A549 (cell line): ENCODE measurements at regions not wholly inside any gene's neighbourhood (a gene's known extent, or its start where the extent isn't known, plus 50 kb on each side); places are given as distances from the start of the nearest gene placed in this dataset.

Source experiments
- ATAC-seq, 2 experiments: fragments of 200-7000 bp in 1 of 2; fragments of >200 bp in 1 of 2; cut with Nextera tagmentation in 1 of 2; cut with Tn5 transposase in 1 of 2; 3 replicates each; pipeline versions ENCODE4 v1.8.0 to v1.9.1; 2018 to 2020; ENCODE audit warnings: mild to moderate bottlenecking in 1 of 2, moderate library complexity in 1 of 2
- CTCF ChIA-PET: fragments of 300-600 bp; sonication (Branson Sonifier 250); formaldehyde crosslinking; extraction: SDS; loops from one replicate; lab custom pipeline; 2021; ENCODE audit warnings: antibody characterized with exemption, inconsistent platforms; lab: Yijun Ruan, JAX
- POLR2A ChIA-PET: fragments of 350-600 bp; formaldehyde crosslinking; extraction: SDS; loops from one replicate; lab custom pipeline; 2021; ENCODE audit warnings: antibody characterized with exemption, inconsistent platforms; lab: Yijun Ruan, JAX
- DNase-seq, 2 experiments: peaks; one replicate each; pipeline versions ENCODE4 v3.0.0 to v3.0.0-alpha.2; 2011 to 2016; ENCODE audit warnings: low read depth in 1 of 2, low spot score in 1 of 2
- FAIRE-seq: peaks from 2 replicates; lab custom pipeline; 2011; peaks lifted over from hg19 to GRCh38; lab: Jason Lieb, UNC
- H3K27ac ChIP-seq, 2 experiments: fragments of >200 bp; sonication (Bioruptor Twin); formaldehyde crosslinking; 3 replicates each; pipeline ENCODE4 v1.5.1; 2016 to 2017
- H3K4me1 ChIP-seq: fragments of >200 bp; sonication (Bioruptor Twin); formaldehyde crosslinking; 3 replicates; pipeline ENCODE4 v1.6.1; 2016
- H3K4me2 ChIP-seq: fragments of >200 bp; sonication (Bioruptor Twin); formaldehyde crosslinking; 3 replicates; pipeline ENCODE4 v1.6.1; 2016
- H3K4me3 ChIP-seq: fragments of >200 bp; sonication (Bioruptor Twin); formaldehyde crosslinking; 3 replicates; pipeline ENCODE4 v1.5.1; 2016
- H3K9me3 ChIP-seq: fragments of >200 bp; sonication (Bioruptor Twin); formaldehyde crosslinking; 3 replicates; pipeline ENCODE4 v1.6.1; 2016
- EHMT2 ChIP-seq: fragments of 200-600 bp; sonication (generic); IDR thresholded peaks from 2 replicates; pipeline ENCODE4 v1.6.1; 2016; ENCODE audit warnings: antibody characterized with exemption, low read depth, mild to moderate bottlenecking, moderate library complexity
- EP300 ChIP-seq, 2 experiments: fragments of >200 bp; sonication (Bioruptor Twin); formaldehyde crosslinking; IDR thresholded peaks; 2 replicates in 1 of 2; 3 replicates in 1 of 2; pipeline ENCODE4 v1.6.1; 2016 to 2017
- FOSB ChIP-seq: fragments of 250-450 bp; sonication (Bioruptor Pico); IDR thresholded peaks from 2 replicates; pipeline ENCODE4 v1.5.0; 2020; ENCODE audit warnings: mild to moderate bottlenecking, moderate library complexity
- FOSL2 ChIP-seq, 2 experiments: fragments of 450-650 bp in 1 of 2; fragments of >200 bp in 1 of 2; sonication (Bioruptor Twin) in 1 of 2; formaldehyde crosslinking; IDR thresholded peaks; 2 replicates each; pipeline versions ENCODE4 v1.5.0 to v1.6.1; 2016 to 2020; ENCODE audit warnings: mild to moderate bottlenecking in 1 of 2, moderate library complexity in 1 of 2
- HEYL ChIP-seq: fragments of 250-450 bp; sonication (Bioruptor Pico); IDR thresholded peaks from 2 replicates; pipeline ENCODE4 v1.8.0; 2021; ENCODE audit warnings: mild to moderate bottlenecking, moderate library complexity
- JUN ChIP-seq, 2 experiments: fragments of >200 bp; sonication (Bioruptor Twin); formaldehyde crosslinking; IDR thresholded peaks; 2 replicates in 1 of 2; 3 replicates in 1 of 2; pipeline ENCODE4 v1.6.1; 2016 to 2017
- MAFK ChIP-seq: fragments of 450-650 bp; IDR thresholded peaks from 2 replicates; pipeline ENCODE4 v1.6.1; 2014; ENCODE audit not compliant: partially characterized antibody
- MAZ ChIP-seq: fragments of 150-350 bp; IDR thresholded peaks from 2 replicates; pipeline ENCODE4 v1.6.1; 2014; ENCODE audit warnings: antibody characterized with exemption, low read depth, low read length, borderline replicate concordance
- MYC ChIP-seq: IDR thresholded peaks from 2 replicates; pipeline ENCODE4 v1.6.1; 2012; ENCODE audit warnings: mild to moderate bottlenecking, inconsistent platforms, low read length, improper control_type of control experiment, borderline replicate concordance
- NFE2L2 ChIP-seq: fragments of 150-350 bp; conservative IDR thresholded peaks from 2 replicates; pipeline ENCODE4 v1.6.1; 2014; ENCODE audit warnings: low read length
- NPAS2 ChIP-seq: fragments of 250-450 bp; sonication (Bioruptor Pico); IDR thresholded peaks from 2 replicates; pipeline ENCODE4 v1.8.0; 2022; ENCODE audit warnings: mild to moderate bottlenecking, moderate library complexity, borderline replicate concordance
- PHF8 ChIP-seq: fragments of 200-600 bp; sonication (generic); IDR thresholded peaks from 2 replicates; pipeline ENCODE4 v1.6.1; 2016; ENCODE audit warnings: low read depth, mild to moderate bottlenecking, antibody characterized with exemption, moderate library complexity, borderline replicate concordance
- POLR2AphosphoS2 ChIP-seq: conservative IDR thresholded peaks from 2 replicates; pipeline ENCODE4 v1.6.1; 2012; ENCODE audit warnings: low read length, improper control_type of control experiment, inconsistent platforms
- RAD21 ChIP-seq, 2 experiments: fragments of >200 bp in 1 of 2; sonication (Bioruptor Twin) in 1 of 2; formaldehyde crosslinking in 1 of 2; IDR thresholded peaks in 1 of 2; conservative IDR thresholded peaks in 1 of 2; 2 replicates in 1 of 2; 3 replicates in 1 of 2; pipeline ENCODE4 v1.6.1; 2012 to 2018; ENCODE audit warnings: inconsistent platforms in 1 of 2
- RFX5 ChIP-seq: fragments of 450-650 bp; IDR thresholded peaks from 2 replicates; pipeline ENCODE4 v1.7.1; 2014; ENCODE audit warnings: antibody characterized with exemption, mild to moderate bottlenecking, moderate library complexity
- RNF2 ChIP-seq: fragments of 200-600 bp; sonication (generic); IDR thresholded peaks from 2 replicates; pipeline ENCODE4 v1.6.1; 2016; ENCODE audit warnings: low read depth, mild to moderate bottlenecking, antibody characterized with exemption, moderate library complexity, borderline replicate concordance
- SREBF2 ChIP-seq: fragments of 450-650 bp; IDR thresholded peaks from 2 replicates; pipeline ENCODE4 v1.6.1; 2014; ENCODE audit warnings: mild to moderate bottlenecking, moderate library complexity
- WGBS: methylation state at CpG from one replicate; pipeline ENCODE4 v1.1.6; 2017; ENCODE audit errors: missing lambda C conversion rate; 5-methylcytosine and 5-hydroxymethylcytosine counted together
- TF ChIP-seq, protein P1 (sequence below): fragments of >200 bp; sonication (Bioruptor Twin); formaldehyde crosslinking; IDR thresholded peaks from 3 replicates; pipeline ENCODE4 v1.6.1; 2016
- TF ChIP-seq, protein P2 (sequence below): IDR thresholded peaks from 2 replicates; pipeline ENCODE4 v1.6.1; 2012; ENCODE audit warnings: low read depth, borderline replicate concordance

DNA sequence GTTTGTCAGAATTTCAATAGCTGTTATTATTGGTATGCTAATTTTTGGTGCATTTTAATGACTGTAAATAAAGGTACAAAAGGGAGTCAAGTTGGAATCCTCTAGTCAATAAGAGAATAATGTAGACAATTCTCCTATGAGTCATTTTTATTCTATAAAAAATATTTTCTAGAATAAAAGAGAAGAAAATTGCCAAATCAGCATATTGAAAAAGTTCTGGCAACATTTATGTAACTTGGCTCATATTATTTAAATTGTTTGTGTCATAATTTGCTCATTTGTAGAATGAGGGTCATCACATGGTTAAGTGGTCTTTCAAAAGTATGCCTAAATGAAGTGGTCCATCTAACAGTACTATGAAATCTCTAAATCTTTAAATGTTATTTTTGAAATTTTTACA, 1719.8 kb upstream of the WWC1 start:
- DNase-seq (no peak), FAIRE-seq (no peak), ATAC-seq (no peak)
- H3K4me2 ChIP-seq = no peak overlapping the region
- H3K9me3 ChIP-seq = no peaks in the 10 kb centered on the region
- H3K4me1 ChIP-seq = no peaks in the 10 kb centered on the region
- no peak overlapping the region for H3K27ac ChIP-seq
- ChIA-PET POLR2A (no interaction called here), CTCF (interaction anchor here (0.8 kb wide), 1 partner anchor 9 kb away, joined by 3 read pairs; no protein-coding TSS in a partner anchor)
- no peak for TF ChIP-seq RFX5
- peak; percentile 73 for TF ChIP-seq MAFK
- no peak for TF ChIP-seq EHMT2
- H3K4me3 ChIP-seq = no peak overlapping the region

DNA sequence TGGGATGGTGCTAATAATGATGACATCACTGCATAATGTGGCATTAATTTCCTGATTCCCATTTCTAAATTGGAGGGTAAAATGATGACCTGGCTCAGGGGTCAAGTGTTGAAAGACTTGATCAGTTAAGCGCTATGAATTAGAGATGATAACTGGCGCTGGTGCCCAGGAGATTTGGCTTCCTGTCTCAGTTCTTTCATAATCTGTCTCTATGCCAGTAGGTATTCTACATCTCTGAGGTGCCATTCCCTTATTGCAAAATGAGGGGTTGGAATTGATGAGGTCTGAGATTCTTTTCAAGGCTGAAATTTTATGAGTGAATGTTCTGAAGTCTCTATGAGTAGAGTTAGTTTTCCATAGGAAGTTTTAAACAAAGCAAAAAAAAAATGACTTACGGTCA, 1715.1 kb upstream of the WWC1 start:
- DNase-seq = no peak
- no peak for TF ChIP-seq NPAS2 (CRISPR knock-in tag)
- ATAC-seq = no peak
- ChIA-PET POLR2A (no interaction called here), CTCF (no interaction called here)
- FAIRE-seq = no peak
- Histone ChIP-seq H3K9me3 (no peaks in the 10 kb centered on the region), H3K27ac (no peak overlapping the region), H3K4me2 (no peak overlapping the region), H3K4me1 (no peaks in the 10 kb centered on the region), H3K4me3 (no peak overlapping the region)
- 12% methylated on average over 3 of the region's 3 CpGs for WGBS

DNA sequence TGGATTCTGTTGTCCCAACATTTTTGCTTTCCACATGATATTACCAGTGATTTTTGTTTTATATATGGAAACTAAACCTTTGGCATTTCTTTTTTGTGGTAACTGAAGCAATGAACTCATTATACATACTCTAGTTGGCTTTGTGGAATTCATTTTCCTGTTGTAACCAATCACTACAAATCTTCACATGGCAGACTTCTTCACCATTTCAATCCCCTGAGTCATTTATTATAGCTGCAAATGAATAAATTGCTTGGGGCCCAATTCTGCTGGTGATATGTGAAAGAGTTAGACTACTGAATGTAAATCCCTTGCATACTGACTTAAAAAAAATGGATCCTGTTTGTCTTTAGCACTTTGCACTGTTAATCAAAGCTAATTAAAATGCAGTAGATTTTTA, 1709.6 kb upstream of the WWC1 start:
- Histone ChIP-seq H3K27ac (no peak overlapping the region), H3K4me2 (no peak overlapping the region), H3K9me3 (no peaks in the 10 kb centered on the region), H3K4me3 (no peak overlapping the region), H3K4me1 (no peaks in the 10 kb centered on the region)
- no peak for DNase-seq
- ATAC-seq = no peak
- POLR2A ChIA-PET = no interaction called here
- FAIRE-seq = no peak
- TF ChIP-seq HEYL (CRISPR knock-in tag) = no peak
- TF ChIP-seq, all 56 proteins: peak for 0
- CTCF ChIA-PET = no interaction called here

DNA sequence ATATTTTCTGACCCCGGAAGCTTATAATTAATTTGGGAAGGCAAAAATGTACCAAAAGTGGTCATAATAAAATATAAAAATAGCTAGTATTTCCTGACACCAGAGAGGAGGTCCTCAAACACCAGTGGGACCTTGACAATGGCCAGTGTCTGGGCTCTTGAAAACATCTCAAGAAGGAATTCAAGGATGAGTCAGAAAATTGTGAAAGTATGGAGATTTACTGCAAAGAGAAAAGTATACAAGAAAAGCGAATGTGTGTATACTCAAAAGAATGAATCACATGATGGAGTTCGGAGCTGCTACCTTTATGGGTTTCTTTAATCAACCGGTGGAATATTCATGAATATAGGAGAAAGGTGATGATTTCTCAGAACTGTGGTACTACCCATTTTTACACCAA, 1709.0 kb upstream of the WWC1 start:
- CTCF ChIA-PET = no interaction called here
- DNase-seq = no peak

DNA sequence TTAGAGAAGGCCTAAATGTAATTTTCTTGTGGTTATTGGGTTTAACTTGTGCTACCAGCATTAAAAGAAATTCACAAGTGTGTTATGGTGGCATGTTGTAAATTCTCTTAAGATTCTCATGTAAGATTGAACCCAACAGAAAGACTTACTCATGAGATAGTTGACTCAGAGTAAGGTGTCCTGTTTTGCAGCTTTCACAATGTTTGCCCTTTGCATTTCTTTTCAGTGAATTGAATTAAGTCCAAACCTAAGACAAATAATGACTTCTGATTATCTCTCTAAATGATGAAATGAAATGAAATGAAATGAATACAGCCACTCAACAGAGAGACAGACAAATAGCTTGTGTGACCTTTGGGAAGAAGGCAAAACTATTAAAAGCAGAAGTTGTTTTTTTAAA, 1696.9 kb upstream of the WWC1 start:
- no peak for TF ChIP-seq MYC
- TF ChIP-seq NFE2L2 = no peak
- no peak for TF ChIP-seq NPAS2 (CRISPR knock-in tag)
- no peak for TF ChIP-seq RAD21 (conservative IDR thresholded peaks at IDR 0.05 in 1 of 2, IDR thresholded peaks at IDR 0.05 in 1 of 2)
- TF ChIP-seq HEYL (CRISPR knock-in tag) = no peak
- TF ChIP-seq, protein P1, sequence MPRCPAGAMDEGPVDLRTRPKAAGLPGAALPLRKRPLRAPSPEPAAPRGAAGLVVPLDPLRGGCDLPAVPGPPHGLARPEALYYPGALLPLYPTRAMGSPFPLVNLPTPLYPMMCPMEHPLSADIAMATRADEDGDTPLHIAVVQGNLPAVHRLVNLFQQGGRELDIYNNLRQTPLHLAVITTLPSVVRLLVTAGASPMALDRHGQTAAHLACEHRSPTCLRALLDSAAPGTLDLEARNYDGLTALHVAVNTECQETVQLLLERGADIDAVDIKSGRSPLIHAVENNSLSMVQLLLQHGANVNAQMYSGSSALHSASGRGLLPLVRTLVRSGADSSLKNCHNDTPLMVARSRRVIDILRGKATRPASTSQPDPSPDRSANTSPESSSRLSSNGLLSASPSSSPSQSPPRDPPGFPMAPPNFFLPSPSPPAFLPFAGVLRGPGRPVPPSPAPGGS = no peak
- no peak for TF ChIP-seq MAZ
- TF ChIP-seq RNF2 = no peak
- TF ChIP-seq EP300 (IDR thresholded peaks at IDR 0.05) = no peak
- TF ChIP-seq FOSB (CRISPR knock-in tag) = no peak
- TF ChIP-seq, protein P2, sequence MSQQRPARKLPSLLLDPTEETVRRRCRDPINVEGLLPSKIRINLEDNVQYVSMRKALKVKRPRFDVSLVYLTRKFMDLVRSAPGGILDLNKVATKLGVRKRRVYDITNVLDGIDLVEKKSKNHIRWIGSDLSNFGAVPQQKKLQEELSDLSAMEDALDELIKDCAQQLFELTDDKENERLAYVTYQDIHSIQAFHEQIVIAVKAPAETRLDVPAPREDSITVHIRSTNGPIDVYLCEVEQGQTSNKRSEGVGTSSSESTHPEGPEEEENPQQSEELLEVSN = no peak
- TF ChIP-seq PHF8 = no peak
- TF ChIP-seq POLR2AphosphoS2 = no peak
- TF ChIP-seq JUN (IDR thresholded peaks at IDR 0.05) = no peak
- Histone ChIP-seq H3K9me3 (no peaks in the 10 kb centered on the region), H3K4me1 (no peaks in the 10 kb centered on the region), H3K4me2 (no peak overlapping the region), H3K4me3 (no peak overlapping the region), H3K27ac (no peak overlapping the region)
- CTCF ChIA-PET = interaction anchor here (1.7 kb wide), 1 partner anchor 438 kb away, joined by 3 read pairs; no protein-coding TSS in a partner anchor
- FAIRE-seq (no peak), ATAC-seq (no peak), DNase-seq (no peak)
- POLR2A ChIA-PET = no interaction called here

More for the DNA sequence above, 1709.0 kb upstream of the WWC1 start:
- Histone ChIP-seq H3K4me1 (no peaks in the 10 kb centered on the region), H3K4me2 (no peak overlapping the region), H3K4me3 (no peak overlapping the region), H3K9me3 (no peaks in the 10 kb centered on the region), H3K27ac (no peak overlapping the region)
- FAIRE-seq = no peak
- WGBS = 21% methylated on average over 4 of the region's 4 CpGs
- ATAC-seq = no peak
- TF ChIP-seq FOSL2 (IDR thresholded peaks at IDR 0.05) = no peak
- no peak for TF ChIP-seq FOSL2 (CRISPR knock-in tag; IDR thresholded peaks at IDR 0.05)
- TF ChIP-seq SREBF2 = no peak
- no peak for TF ChIP-seq RNF2
- POLR2A ChIA-PET = no interaction called here
